ENCODE measurements at regions not wholly inside any gene's neighbourhood (a gene's known extent, or its start where the extent isn't known, plus 50 kb on each side); places are given as distances from the start of the nearest gene placed in this dataset.
A peak's percentile ranks its signal among the peaks of the same experiment; 100 is the strongest.

DNA sequence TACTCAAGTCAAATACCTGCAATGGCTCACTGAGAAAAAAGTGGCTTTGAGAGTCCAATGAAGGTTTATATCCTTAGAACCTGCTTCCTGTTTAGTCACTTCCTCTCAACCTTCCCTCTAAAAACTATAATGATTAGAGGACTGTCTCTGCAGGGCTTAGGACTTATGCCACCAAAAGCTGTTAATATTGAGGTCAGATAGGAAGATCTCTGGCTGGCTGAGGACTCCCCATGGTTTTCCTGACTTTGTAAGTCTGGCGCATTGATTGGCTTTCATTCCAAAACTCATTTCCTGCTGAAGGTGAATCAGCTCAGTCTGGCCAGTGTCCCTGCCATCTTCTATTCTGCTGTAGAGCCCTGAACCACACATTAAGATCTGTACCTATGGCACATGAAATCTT, 140.9 kb upstream of the ANK2 start:
- no peak overlapping the region for H3K4me3 ChIP-seq
- H3K27me3 ChIP-seq, result no peaks in the 10 kb centered on the region
- H3K4me1 ChIP-seq (ENCODE audit: low read depth), result peaks cover 10% of the 10 kb centered on the region
- no peaks in the 10 kb centered on the region for H3K9me3 ChIP-seq (ENCODE audit: low read depth)
- no peak overlapping the region for H3K27ac ChIP-seq
- peak in 1 of 2 donors; percentile 7 for DNase-seq (ENCODE audit: low read depth in 1 of 2, low spot score in 1 of 2)
- TF ChIP-seq, protein P1, sequence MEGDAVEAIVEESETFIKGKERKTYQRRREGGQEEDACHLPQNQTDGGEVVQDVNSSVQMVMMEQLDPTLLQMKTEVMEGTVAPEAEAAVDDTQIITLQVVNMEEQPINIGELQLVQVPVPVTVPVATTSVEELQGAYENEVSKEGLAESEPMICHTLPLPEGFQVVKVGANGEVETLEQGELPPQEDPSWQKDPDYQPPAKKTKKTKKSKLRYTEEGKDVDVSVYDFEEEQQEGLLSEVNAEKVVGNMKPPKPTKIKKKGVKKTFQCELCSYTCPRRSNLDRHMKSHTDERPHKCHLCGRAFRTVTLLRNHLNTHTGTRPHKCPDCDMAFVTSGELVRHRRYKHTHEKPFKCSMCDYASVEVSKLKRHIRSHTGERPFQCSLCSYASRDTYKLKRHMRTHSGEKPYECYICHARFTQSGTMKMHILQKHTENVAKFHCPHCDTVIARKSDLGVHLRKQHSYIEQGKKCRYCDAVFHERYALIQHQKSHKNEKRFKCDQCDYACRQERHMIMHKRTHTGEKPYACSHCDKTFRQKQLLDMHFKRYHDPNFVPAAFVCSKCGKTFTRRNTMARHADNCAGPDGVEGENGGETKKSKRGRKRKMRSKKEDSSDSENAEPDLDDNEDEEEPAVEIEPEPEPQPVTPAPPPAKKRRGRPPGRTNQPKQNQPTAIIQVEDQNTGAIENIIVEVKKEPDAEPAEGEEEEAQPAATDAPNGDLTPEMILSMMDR (IDR thresholded peaks at IDR 0.05; ENCODE audit: low read depth, low read length), result no peak
- H3K36me3 ChIP-seq, result no peaks in the 10 kb centered on the region

DNA sequence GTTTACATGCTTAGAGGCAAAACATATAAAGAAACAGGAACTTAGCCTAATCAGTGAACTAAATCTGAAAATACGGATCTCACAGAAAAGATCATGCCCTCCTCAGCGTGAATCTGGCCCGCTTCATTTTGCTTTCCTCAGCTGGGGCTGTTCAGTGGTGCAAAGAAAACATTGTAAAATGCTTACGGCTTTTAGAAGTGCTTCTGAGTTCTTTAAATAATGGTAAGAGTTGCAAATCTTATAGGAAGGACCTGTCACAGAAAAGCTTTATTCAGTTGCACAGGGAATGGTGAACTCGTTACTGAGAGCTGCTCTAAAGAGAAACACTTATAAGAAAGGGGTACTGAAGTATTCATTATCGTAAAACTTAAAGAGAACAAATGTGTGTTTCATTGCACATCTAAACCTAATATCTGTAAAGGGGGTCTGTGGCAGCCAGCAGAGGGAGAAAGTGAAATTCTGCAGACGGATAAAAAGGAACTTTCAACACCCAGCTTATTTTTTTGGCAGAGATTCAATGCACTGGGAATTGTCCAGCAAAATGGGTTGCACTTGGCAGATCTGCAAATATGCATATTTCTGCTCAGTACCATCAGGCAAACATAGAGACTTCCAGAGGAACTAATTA, 139.2 kb upstream of the ANK2 start:
- no peaks in the 10 kb centered on the region for H3K36me3 ChIP-seq
- TF ChIP-seq, protein P1 (IDR thresholded peaks at IDR 0.05; ENCODE audit: low read depth, low read length), result peak; percentile 50
- H3K9me3 ChIP-seq (ENCODE audit: low read depth), result no peaks in the 10 kb centered on the region
- DNase-seq (ENCODE audit: low read depth in 1 of 2, low spot score in 1 of 2), result peak; percentile 17 to 90
- peak overlapping the region; percentile 31 for H3K27ac ChIP-seq
- H3K27me3 ChIP-seq, result no peaks in the 10 kb centered on the region
- no peak overlapping the region for H3K4me3 ChIP-seq
- peaks cover 10% of the 10 kb centered on the region for H3K4me1 ChIP-seq (ENCODE audit: low read depth)

DNA sequence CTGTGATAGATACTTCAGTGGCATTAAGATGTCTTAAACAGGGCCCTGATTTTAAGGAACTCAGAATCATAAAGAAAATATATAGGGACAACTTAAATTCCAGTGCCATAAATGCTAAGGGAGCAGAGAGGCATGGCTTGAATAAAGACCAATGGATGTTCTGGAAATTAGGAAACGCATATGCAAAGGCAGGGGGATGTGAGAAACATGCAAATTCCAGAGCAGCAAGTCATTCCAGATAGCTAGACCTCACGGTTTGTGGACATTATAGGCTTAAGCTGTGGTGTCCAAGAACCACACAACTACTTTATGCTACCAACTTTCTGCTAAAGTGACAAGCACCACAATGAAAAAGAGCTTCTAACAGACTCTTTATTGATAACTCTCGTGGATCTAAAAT, 132.6 kb upstream of the ANK2 start:
- Histone ChIP-seq H3K4me3 (no peak overlapping the region), H3K4me1 (ENCODE audit: low read depth) (no peaks in the 10 kb centered on the region), H3K9me3 (ENCODE audit: low read depth) (no peaks in the 10 kb centered on the region), H3K36me3 (no peaks in the 10 kb centered on the region), H3K27ac (no peak overlapping the region), H3K27me3 (no peaks in the 10 kb centered on the region)
- TF ChIP-seq, protein P1 (IDR thresholded peaks at IDR 0.05; ENCODE audit: low read depth, low read length), result no peak
- peak in 1 of 2 donors; percentile 79 for DNase-seq (ENCODE audit: low read depth in 1 of 2, low spot score in 1 of 2)

GRCh38 chr4:112923516-112923915, 125.9 kb upstream of the ANK2 start:
- no peaks in the 10 kb centered on the region for H3K4me1 ChIP-seq (ENCODE audit: low read depth)
- no peaks in the 10 kb centered on the region for H3K36me3 ChIP-seq
- TF ChIP-seq, protein P1 (IDR thresholded peaks at IDR 0.05; ENCODE audit: low read depth, low read length), result no peak
- no peaks in the 10 kb centered on the region for H3K27me3 ChIP-seq
- no peak overlapping the region for H3K4me3 ChIP-seq
- H3K27ac ChIP-seq, result no peak overlapping the region
- H3K9me3 ChIP-seq (ENCODE audit: low read depth), result no peaks in the 10 kb centered on the region
- no peak for DNase-seq (ENCODE audit: low read depth in 1 of 2, low spot score in 1 of 2)

DNA sequence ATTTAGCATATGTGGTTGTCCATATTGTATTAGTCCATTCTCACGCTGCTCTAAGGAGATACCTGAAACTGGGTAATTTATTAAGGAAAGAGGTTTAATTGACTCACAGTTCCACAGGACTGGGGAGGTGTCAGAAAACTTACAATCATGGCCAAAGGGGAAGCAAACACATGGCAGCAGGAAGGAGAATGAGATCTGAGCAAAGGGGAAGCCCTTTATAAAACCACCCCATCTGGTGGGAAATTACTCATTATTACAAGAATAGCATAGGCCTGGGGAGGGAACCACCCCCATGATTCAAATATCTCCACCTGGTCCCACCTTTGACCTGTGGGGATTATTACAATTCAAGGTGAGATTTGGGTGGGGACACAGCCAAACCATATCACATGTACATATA, 122.6 kb upstream of the ANK2 start:
- no peaks in the 10 kb centered on the region for H3K27me3 ChIP-seq
- no peaks in the 10 kb centered on the region for H3K36me3 ChIP-seq
- H3K9me3 ChIP-seq (ENCODE audit: low read depth), result no peaks in the 10 kb centered on the region
- TF ChIP-seq, protein P1 (IDR thresholded peaks at IDR 0.05; ENCODE audit: low read depth, low read length), result no peak
- no peak for DNase-seq (ENCODE audit: low read depth in 1 of 2, low spot score in 1 of 2)
- H3K4me1 ChIP-seq (ENCODE audit: low read depth), result no peaks in the 10 kb centered on the region
- H3K27ac ChIP-seq, result no peak overlapping the region
- no peak overlapping the region for H3K4me3 ChIP-seq

Measured in cardiac muscle cell (in vitro differentiated cells and primary cell).